GM12878 (cell line): ENCODE measurements at regions not wholly inside any gene's neighbourhood (a gene's known extent, or its start where the extent isn't known, plus 50 kb on each side); places are given as distances from the start of the nearest gene placed in this dataset.

Experiments
- ATAC-seq: fragments of 200-7000 bp; cut with Tn5 transposase; 3 replicates; pipeline ENCODE4 v1.9.1; 2020; ENCODE audit warnings: mild to moderate bottlenecking, moderate library complexity
- BruUV-seq: library from RNA; stranded (reverse); fragments of 400-500 nt; replicated peaks from 2 replicates; lab custom pipeline; 2021; lab: Mats Ljungman, UMichigan
- CTCF ChIA-PET: fragments of 300-600 bp; sonication (Branson Sonifier 250); formaldehyde crosslinking; extraction: SDS; loops from one replicate; lab custom pipeline; 2021; ENCODE audit warnings: inconsistent platforms; lab: Yijun Ruan, JAX
- POLR2A ChIA-PET: fragments of 350-600 bp; formaldehyde crosslinking; extraction: SDS; loops from one replicate; lab custom pipeline; 2021; ENCODE audit warnings: inconsistent platforms; lab: Charles Lee
- RAD21 ChIA-PET: fragments of 300-600 bp; sonication (Branson Sonifier 250); formaldehyde crosslinking; loops from one replicate; lab custom pipeline; 2023; ENCODE audit warnings: antibody characterized with exemption; ENCODE audit not compliant: unreplicated experiment; lab: Charles Lee
- SMC1A ChIA-PET: fragments of 300-600 bp; sonication (Branson Sonifier 250); formaldehyde crosslinking; loops from one replicate; lab custom pipeline; 2023; ENCODE audit not compliant: unreplicated experiment, uncharacterized antibody; lab: Charles Lee
- DNase-seq: peaks from one replicate; pipeline ENCODE4 v3.0.0-alpha.2; 2011; ENCODE audit warnings: low read depth, low spot score
- FAIRE-seq: peaks from 3 replicates; lab custom pipeline; 2011; peaks lifted over from hg19 to GRCh38; lab: Jason Lieb, UNC
- H2AFZ ChIP-seq: 2 replicates; pipeline ENCODE4 v1.6.0; 2011; ENCODE audit warnings: low read depth, low read length, control low read depth; ENCODE audit not compliant: control insufficient read depth
- H3K27ac ChIP-seq: 2 replicates; pipeline ENCODE4 v1.5.1; 2011; ENCODE audit warnings: control low read depth; ENCODE audit not compliant: control insufficient read depth, insufficient read depth
- H3K27me3 ChIP-seq, 2 experiments: replicated peaks in 1 of 2; 2 replicates each; pipeline versions ENCODE4 v1.6.0 to v1.6.1; 2011; ENCODE audit warnings: low read length in 1 of 2; ENCODE audit not compliant: control insufficient read depth in 2 of 2, insufficient read depth in 2 of 2
- H3K36me3 ChIP-seq, 2 experiments: 2 replicates each; pipeline ENCODE4 v1.5.1; 2011; ENCODE audit warnings: low read length in 1 of 2; ENCODE audit not compliant: control insufficient read depth in 2 of 2, insufficient read depth in 2 of 2
- H3K4me1 ChIP-seq: 2 replicates; pipeline ENCODE4 v1.6.1; 2011; ENCODE audit warnings: mild to moderate bottlenecking, low read length, moderate library complexity, mixed read lengths; ENCODE audit not compliant: control insufficient read depth, insufficient read depth
- H3K4me2 ChIP-seq: 2 replicates; pipeline ENCODE4 v1.6.0; 2011; ENCODE audit warnings: control low read depth; ENCODE audit not compliant: control insufficient read depth, insufficient read depth
- H3K4me3 ChIP-seq: fragments of 200-600 bp; sonication (generic); 2 replicates; pipeline ENCODE4 v1.5.1; 2016
- H3K79me2 ChIP-seq: 2 replicates; pipeline ENCODE4 v1.6.0; 2011; ENCODE audit warnings: low read length; ENCODE audit not compliant: control insufficient read depth, insufficient read depth
- H3K9ac ChIP-seq: 2 replicates; pipeline ENCODE4 v1.8.0; 2011; ENCODE audit warnings: low read length, control low read depth, mixed read lengths; ENCODE audit not compliant: control insufficient read depth, insufficient read depth
- H3K9me3 ChIP-seq: replicated peaks from 3 replicates; pipeline ENCODE4 v1.5.1; 2011; ENCODE audit warnings: mild to moderate bottlenecking, low read length; ENCODE audit not compliant: control insufficient read depth, insufficient read depth
- H4K20me1 ChIP-seq: 2 replicates; pipeline ENCODE4 v1.6.0; 2011; ENCODE audit not compliant: control insufficient read depth, insufficient read depth
- BACH1 ChIP-seq: fragments of 450-650 bp; IDR thresholded peaks from 2 replicates; pipeline ENCODE4 v1.6.1; 2017; ENCODE audit warnings: mild to moderate bottlenecking, borderline replicate concordance
- HDAC6 ChIP-seq: fragments of 200-600 bp; sonication (generic); IDR thresholded peaks from one replicate; pipeline ENCODE4 v1.8.0; 2017; ENCODE audit warnings: antibody characterized with exemption; ENCODE audit not compliant: unreplicated experiment
- MTA3 ChIP-seq: IDR thresholded peaks from 2 replicates; pipeline ENCODE4 v1.6.1; 2012; ENCODE audit warnings: low read length, inconsistent platforms, borderline replicate concordance
- PBX3 ChIP-seq: IDR thresholded peaks from 2 replicates; pipeline ENCODE4 v1.6.1; 2011; ENCODE audit warnings: mild to moderate bottlenecking, low read depth, low read length, moderate library complexity; ENCODE audit not compliant: insufficient replicate concordance
- PKNOX1 ChIP-seq: fragments of 450-650 bp; IDR thresholded peaks from 2 replicates; pipeline ENCODE4 v1.6.1; 2016; ENCODE audit warnings: mild to moderate bottlenecking
- TBL1XR1 ChIP-seq: IDR thresholded peaks from 2 replicates; pipeline ENCODE4 v1.6.1; 2012; ENCODE audit warnings: low read depth, low read length, improper control_type of control experiment
- ZBTB40 ChIP-seq: fragments of 450-650 bp; IDR thresholded peaks from 2 replicates; pipeline ENCODE4 v1.6.1; 2016; ENCODE audit warnings: mild to moderate bottlenecking, moderate library complexity, borderline replicate concordance
- WGBS: methylation state at CpG from one replicate; pipeline ENCODE4 v1.1.6; 2016; ENCODE audit warnings: low lambda C conversion rate; ENCODE audit not compliant: insufficient replicate concordance, insufficient coverage; ENCODE audit errors: missing lambda C conversion rate; 5-methylcytosine and 5-hydroxymethylcytosine counted together
- in situ Hi-C: fragments of 300-500 bp; cut with MboI; formaldehyde crosslinking; loops from 9 replicates; pipeline ENCODE4 v1.14.3; 2018; ENCODE audit warnings: mixed read lengths
- intact Hi-C: fragments of 100-400 bp; cut with micrococcal nuclease; formaldehyde crosslinking; loops from one replicate; pipeline ENCODE4 v1.14.2; 2022; ENCODE audit not compliant: unreplicated experiment
- TF ChIP-seq, protein P1 (sequence below): IDR thresholded peaks from 2 replicates; pipeline ENCODE4 v1.6.1; 2011; ENCODE audit warnings: low read depth, mild to moderate bottlenecking, low read length, moderate library complexity, borderline replicate concordance; ENCODE audit errors: extremely low read depth
- TF ChIP-seq, protein P2 (sequence below): fragments of 450-650 bp; IDR thresholded peaks from 2 replicates; pipeline ENCODE4 v1.6.1; 2014; ENCODE audit warnings: mild to moderate bottlenecking
- TF ChIP-seq, protein P3 (sequence below): fragments of 450-650 bp; IDR thresholded peaks from 2 replicates; pipeline ENCODE4 v1.6.1; 2018; ENCODE audit warnings: borderline replicate concordance, mild to moderate bottlenecking; ENCODE audit not compliant: partially characterized antibody
- TF ChIP-seq, protein P4 (sequence below): fragments of 450-650 bp; conservative IDR thresholded peaks from 2 replicates; pipeline ENCODE4 v1.6.1; 2017; ENCODE audit warnings: mild to moderate bottlenecking, moderate library complexity

GRCh38 chr1:13952985-13953384, 253.0 kb downstream of the PRDM2 start:
- intact Hi-C loops (no loop called here), in situ Hi-C loops (no loop called here)
- ATAC-seq (no peak), FAIRE-seq (no peak), DNase-seq (no peak)
- no TSS peak for BruUV-seq
- WGBS: 63% methylated on average over 5 of the region's 5 CpGs
- H4K20me1 ChIP-seq: no peaks in the 10 kb centered on the region
- ChIA-PET POLR2A (no interaction called here), CTCF (no interaction called here), RAD21 (no interaction called here), SMC1A (no interaction called here)
- H3K27me3 ChIP-seq: no peaks in the 10 kb centered on the region
- H2AFZ ChIP-seq: no peak overlapping the region
- no peak overlapping the region for H3K4me2 ChIP-seq
- H3K9ac ChIP-seq: no peak overlapping the region
- H3K4me1 ChIP-seq: no peaks in the 10 kb centered on the region
- H3K4me3 ChIP-seq: no peak overlapping the region
- no peaks in the 10 kb centered on the region for H3K79me2 ChIP-seq
- no peak overlapping the region for H3K27ac ChIP-seq
- H3K9me3 ChIP-seq: no peaks in the 10 kb centered on the region
- no peaks in the 10 kb centered on the region for H3K36me3 ChIP-seq
- no peak for TF ChIP-seq MTA3
- no peak for TF ChIP-seq ZBTB40
- TF ChIP-seq PBX3: no peak
- no peak for TF ChIP-seq PKNOX1
- TF ChIP-seq TBL1XR1: no peak
- TF ChIP-seq, protein P1, sequence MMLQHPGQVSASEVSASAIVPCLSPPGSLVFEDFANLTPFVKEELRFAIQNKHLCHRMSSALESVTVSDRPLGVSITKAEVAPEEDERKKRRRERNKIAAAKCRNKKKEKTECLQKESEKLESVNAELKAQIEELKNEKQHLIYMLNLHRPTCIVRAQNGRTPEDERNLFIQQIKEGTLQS: no peak
- TF ChIP-seq, protein P2, sequence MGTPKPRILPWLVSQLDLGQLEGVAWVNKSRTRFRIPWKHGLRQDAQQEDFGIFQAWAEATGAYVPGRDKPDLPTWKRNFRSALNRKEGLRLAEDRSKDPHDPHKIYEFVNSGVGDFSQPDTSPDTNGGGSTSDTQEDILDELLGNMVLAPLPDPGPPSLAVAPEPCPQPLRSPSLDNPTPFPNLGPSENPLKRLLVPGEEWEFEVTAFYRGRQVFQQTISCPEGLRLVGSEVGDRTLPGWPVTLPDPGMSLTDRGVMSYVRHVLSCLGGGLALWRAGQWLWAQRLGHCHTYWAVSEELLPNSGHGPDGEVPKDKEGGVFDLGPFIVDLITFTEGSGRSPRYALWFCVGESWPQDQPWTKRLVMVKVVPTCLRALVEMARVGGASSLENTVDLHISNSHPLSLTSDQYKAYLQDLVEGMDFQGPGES: no peak
- TF ChIP-seq, protein P3, sequence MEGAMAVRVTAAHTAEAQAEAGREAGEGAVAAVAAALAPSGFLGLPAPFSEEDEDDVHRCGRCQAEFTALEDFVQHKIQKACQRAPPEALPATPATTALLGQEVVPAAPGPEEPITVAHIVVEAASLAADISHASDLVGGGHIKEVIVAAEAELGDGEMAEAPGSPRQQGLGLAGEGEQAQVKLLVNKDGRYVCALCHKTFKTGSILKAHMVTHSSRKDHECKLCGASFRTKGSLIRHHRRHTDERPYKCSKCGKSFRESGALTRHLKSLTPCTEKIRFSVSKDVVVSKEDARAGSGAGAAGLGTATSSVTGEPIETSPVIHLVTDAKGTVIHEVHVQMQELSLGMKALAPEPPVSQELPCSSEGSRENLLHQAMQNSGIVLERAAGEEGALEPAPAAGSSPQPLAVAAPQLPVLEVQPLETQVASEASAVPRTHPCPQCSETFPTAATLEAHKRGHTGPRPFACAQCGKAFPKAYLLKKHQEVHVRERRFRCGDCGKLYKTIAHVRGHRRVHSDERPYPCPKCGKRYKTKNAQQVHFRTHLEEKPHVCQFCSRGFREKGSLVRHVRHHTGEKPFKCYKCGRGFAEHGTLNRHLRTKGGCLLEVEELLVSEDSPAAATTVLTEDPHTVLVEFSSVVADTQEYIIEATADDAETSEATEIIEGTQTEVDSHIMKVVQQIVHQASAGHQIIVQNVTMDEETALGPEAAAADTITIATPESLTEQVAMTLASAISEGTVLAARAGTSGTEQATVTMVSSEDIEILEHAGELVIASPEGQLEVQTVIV: no peak
- TF ChIP-seq BACH1: no peak
- TF ChIP-seq, protein P4, sequence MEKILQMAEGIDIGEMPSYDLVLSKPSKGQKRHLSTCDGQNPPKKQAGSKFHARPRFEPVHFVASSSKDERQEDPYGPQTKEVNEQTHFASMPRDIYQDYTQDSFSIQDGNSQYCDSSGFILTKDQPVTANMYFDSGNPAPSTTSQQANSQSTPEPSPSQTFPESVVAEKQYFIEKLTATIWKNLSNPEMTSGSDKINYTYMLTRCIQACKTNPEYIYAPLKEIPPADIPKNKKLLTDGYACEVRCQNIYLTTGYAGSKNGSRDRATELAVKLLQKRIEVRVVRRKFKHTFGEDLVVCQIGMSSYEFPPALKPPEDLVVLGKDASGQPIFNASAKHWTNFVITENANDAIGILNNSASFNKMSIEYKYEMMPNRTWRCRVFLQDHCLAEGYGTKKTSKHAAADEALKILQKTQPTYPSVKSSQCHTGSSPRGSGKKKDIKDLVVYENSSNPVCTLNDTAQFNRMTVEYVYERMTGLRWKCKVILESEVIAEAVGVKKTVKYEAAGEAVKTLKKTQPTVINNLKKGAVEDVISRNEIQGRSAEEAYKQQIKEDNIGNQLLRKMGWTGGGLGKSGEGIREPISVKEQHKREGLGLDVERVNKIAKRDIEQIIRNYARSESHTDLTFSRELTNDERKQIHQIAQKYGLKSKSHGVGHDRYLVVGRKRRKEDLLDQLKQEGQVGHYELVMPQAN: no peak
- TF ChIP-seq HDAC6: no peak
